ENCODE measurements at regions not wholly inside any gene's neighbourhood (a gene's known extent, or its start where the extent isn't known, plus 50 kb on each side); places are given as distances from the start of the nearest gene placed in this dataset.

DNA sequence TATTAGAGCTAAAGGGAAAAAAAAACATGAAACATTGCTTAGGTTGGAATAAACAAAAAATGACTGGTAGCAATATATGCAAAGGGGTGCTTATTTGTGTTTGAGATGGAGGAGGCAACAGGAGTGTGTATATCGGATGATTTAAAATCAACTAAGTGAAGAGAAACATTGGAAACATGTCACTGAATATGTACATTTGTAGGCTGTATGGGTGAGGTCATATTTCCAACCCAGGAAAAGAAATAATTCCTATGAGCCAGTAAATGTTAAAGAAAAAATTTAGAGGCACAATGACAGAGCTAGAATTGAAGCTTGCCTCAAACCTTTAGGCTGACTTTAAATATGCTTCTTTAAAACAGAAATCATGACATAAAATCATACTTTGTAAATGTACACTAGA is 709.0 kb upstream of the SEMA3D start:
- Histone ChIP-seq H3K36me3 (ENCODE audit: control insufficient read depth in 2 of 4, insufficient read depth in 4 of 4, low read length in 3 of 4) (no peaks in the 10 kb centered on the region), H3K4ac (replicated peaks; ENCODE audit: insufficient read length, low read depth, low read length) (no peak overlapping the region), H2AFZ (ENCODE audit: low read length) (no peak overlapping the region), H3K23ac (ENCODE audit: insufficient read length) (no peak overlapping the region), H4K91ac (replicated peaks; ENCODE audit: insufficient read length, low read length) (no peak overlapping the region), H4K20me1 (replicated peaks in 1 of 2; ENCODE audit: control insufficient read depth in 1 of 2, insufficient read depth in 2 of 2, low read length in 2 of 2) (no peaks in the 10 kb centered on the region), H2BK120ac (replicated peaks; ENCODE audit: low read depth, low read length) (no peak overlapping the region), H3K9ac (replicated peaks in 1 of 4; ENCODE audit: extremely low read depth in 1 of 4, low read depth in 3 of 4, low read length in 3 of 4) (no peak overlapping the region), H3K23me2 (ENCODE audit: low read depth, low read length) (no peaks in the 10 kb centered on the region), H2BK20ac (ENCODE audit: low read length) (no peak overlapping the region), H3K9me3 (ENCODE audit: insufficient read depth in 2 of 2, low read depth in 1 of 2, low read length in 1 of 2) (no peaks in the 10 kb centered on the region), H2AK5ac (ENCODE audit: low read depth, low read length) (no peak overlapping the region), H3K79me2 (ENCODE audit: control insufficient read depth in 1 of 2, insufficient read depth in 2 of 2, low read length in 2 of 2) (no peaks in the 10 kb centered on the region), H3K27me3 (replicated peaks in 1 of 4; ENCODE audit: control insufficient read depth in 3 of 4, extremely low read depth in 1 of 4, insufficient read depth in 3 of 4, low read length in 3 of 4) (no peaks in the 10 kb centered on the region), H2BK12ac (ENCODE audit: low read depth, low read length) (no peak overlapping the region), H3K4me2 (ENCODE audit: insufficient read depth in 1 of 2, low read depth in 2 of 2, low read length in 2 of 2) (no peak overlapping the region), H3K14ac (ENCODE audit: insufficient read length) (no peak overlapping the region), H3K4me1 (replicated peaks in 1 of 4; ENCODE audit: control insufficient read depth in 3 of 4, insufficient read depth in 4 of 4, low read length in 3 of 4) (peaks cover 0 to under 1% (median 0%) of the 10 kb centered on the region in 4 experiments; a peak in 1 of 7 replicates), H4K5ac (ENCODE audit: insufficient read length, low read depth, low read length) (no peak overlapping the region), H2BK15ac (ENCODE audit: low read length) (no peak overlapping the region), H4K8ac (ENCODE audit: extremely low read depth, insufficient read depth, low read length) (no peak overlapping the region), H3K79me1 (ENCODE audit: low read depth, low read length) (no peaks in the 10 kb centered on the region), H3K27ac (ENCODE audit: low read depth, low read length) (no peak overlapping the region), H3K4me3 (ENCODE audit: extremely low read depth in 1 of 4, insufficient read depth in 2 of 4, low read depth in 3 of 4, low read length in 4 of 4) (no peak overlapping the region), H3K56ac (replicated peaks; ENCODE audit: insufficient read length, low read depth, low read length) (no peak overlapping the region), H3K18ac (ENCODE audit: extremely low read depth, low read length) (no peak overlapping the region), H2BK5ac (ENCODE audit: low read depth, low read length) (no peak overlapping the region)
- TF ChIP-seq CHD2 (IDR thresholded peaks at IDR 0.05; ENCODE audit: low read length), result no peak
- no peak for TF ChIP-seq TCF12 (IDR thresholded peaks at IDR 0.05; ENCODE audit: low read depth, low read length)
- no peak for TF ChIP-seq HDAC6 (IDR thresholded peaks at IDR 0.05; ENCODE audit: low read depth, low read length)
- TF ChIP-seq RXRA (IDR thresholded peaks at IDR 0.05; ENCODE audit: insufficient read depth, low read depth, low read length), result no peak
- no peak for TF ChIP-seq SIN3A (conservative IDR thresholded peaks at IDR 0.05 in 1 of 2, IDR thresholded peaks at IDR 0.05 in 1 of 2; ENCODE audit: low read depth in 1 of 2, low read length in 2 of 2)
- FAIRE-seq (no peak), DNase-seq (ENCODE audit: low read depth in 1 of 2, low spot score in 2 of 2) (no peak)
- ChIA-PET POLR2A (ENCODE audit: partially characterized antibody) (no interaction called here), CTCF (ENCODE audit: partially characterized antibody) (interaction anchor here (0.7 to 1.6 kb wide), 4 partner anchors 10 to 574 kb away, joined by 3 to 5 read pairs (median 4); no protein-coding TSS in a partner anchor)
- WGBS, 2 experiments (ENCODE audit: extremely low coverage in 1 of 2, insufficient coverage in 1 of 2, insufficient read length in 1 of 2, insufficient replicate concordance in 2 of 2, low coverage in 1 of 2, low lambda C conversion rate in 2 of 2, missing lambda C conversion rate in 1 of 2), result 81% methylated on average over 1 of the region's 1 CpG; no CpG with 5 or more reads in 1 of the 2 experiments

Data from H1 (cell line).